GM10266 (cell line): ENCODE measurements at regions not wholly inside any gene's neighbourhood (a gene's known extent, or its start where the extent isn't known, plus 50 kb on each side); places are given as distances from the start of the nearest gene placed in this dataset.

Source experiments
- DNase-seq: peaks from one replicate; pipeline ENCODE4 v3.0.0; 2012; ENCODE audit errors: extremely low spot score
- TF ChIP-seq, protein P1 (sequence below): IDR thresholded peaks from 2 replicates; pipeline ENCODE4 v1.5.1; 2012; ENCODE audit warnings: mild to moderate bottlenecking, low read depth; ENCODE audit not compliant: control insufficient read depth, insufficient read depth; ENCODE audit errors: missing control alignments

DNA sequence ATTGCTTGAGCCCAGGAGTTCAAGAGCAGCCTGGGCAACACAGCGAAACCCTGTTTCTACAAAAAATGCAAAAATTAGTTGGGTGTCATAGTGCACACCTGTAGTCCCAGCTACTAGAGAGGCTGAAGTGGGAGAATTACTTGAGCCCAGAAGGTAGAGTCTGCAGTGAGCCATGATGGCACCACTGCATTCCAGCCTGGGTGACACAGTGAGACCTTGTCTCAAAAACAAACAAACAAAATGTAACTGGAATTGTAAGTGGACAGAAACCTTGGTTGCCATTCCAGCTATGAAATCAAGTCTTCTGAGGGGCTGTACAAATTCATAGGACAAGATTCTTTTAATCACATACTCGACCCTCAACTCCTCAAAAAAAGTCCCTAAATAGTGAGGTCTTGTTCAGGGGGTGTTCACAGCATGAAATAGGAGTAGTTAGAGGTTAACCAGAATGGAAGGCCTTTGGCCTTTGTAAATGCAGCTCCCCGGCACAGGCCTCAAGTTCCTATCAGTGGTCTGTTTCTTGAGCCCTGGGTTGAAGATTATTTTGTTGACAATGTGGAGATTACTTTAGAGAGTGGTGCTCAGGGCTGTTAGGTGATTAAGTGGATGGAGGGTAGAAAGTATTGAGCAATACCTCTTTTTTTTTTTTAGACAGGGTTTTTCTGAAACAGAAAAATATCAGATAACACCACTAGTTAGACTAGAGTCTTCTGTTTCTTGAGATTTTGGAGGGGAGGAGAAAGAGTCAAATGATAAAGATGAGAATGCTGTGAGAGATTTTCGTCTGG lies 138.7 kb upstream of the ZNF648 start:
- TF ChIP-seq, protein P1, sequence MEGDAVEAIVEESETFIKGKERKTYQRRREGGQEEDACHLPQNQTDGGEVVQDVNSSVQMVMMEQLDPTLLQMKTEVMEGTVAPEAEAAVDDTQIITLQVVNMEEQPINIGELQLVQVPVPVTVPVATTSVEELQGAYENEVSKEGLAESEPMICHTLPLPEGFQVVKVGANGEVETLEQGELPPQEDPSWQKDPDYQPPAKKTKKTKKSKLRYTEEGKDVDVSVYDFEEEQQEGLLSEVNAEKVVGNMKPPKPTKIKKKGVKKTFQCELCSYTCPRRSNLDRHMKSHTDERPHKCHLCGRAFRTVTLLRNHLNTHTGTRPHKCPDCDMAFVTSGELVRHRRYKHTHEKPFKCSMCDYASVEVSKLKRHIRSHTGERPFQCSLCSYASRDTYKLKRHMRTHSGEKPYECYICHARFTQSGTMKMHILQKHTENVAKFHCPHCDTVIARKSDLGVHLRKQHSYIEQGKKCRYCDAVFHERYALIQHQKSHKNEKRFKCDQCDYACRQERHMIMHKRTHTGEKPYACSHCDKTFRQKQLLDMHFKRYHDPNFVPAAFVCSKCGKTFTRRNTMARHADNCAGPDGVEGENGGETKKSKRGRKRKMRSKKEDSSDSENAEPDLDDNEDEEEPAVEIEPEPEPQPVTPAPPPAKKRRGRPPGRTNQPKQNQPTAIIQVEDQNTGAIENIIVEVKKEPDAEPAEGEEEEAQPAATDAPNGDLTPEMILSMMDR: no peak
- no peak for DNase-seq

DNA sequence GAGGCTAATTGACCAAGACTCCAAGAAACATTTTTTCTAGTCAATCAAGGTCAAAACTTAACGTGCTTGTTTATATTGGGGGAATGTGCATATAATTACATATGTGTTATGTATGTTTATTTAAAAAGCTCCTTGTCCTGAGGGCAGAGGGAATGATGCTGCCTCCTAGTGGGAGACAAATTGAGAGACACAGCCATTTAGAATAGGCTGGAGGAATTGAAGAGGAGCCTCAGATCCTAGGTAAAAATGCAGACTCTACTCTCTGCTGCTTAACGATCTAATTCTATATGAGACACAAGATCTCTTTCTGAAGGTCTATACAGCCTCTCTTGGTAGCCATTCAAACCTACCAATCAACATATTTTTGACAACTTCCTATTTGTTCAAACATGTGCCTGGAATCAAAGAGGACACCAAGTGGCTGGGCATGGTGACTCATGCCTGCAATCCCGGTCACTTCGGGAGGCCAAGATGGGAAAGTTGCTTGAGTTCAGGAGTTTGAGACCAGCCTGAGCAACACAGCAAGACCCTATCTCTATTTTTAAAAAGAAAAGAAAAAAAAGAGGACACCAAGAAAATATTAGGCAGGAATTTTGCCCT lies 136.6 kb upstream of the ZNF648 start:
- DNase-seq: peak; percentile 23
- TF ChIP-seq, protein P1: peak; percentile 51

DNA sequence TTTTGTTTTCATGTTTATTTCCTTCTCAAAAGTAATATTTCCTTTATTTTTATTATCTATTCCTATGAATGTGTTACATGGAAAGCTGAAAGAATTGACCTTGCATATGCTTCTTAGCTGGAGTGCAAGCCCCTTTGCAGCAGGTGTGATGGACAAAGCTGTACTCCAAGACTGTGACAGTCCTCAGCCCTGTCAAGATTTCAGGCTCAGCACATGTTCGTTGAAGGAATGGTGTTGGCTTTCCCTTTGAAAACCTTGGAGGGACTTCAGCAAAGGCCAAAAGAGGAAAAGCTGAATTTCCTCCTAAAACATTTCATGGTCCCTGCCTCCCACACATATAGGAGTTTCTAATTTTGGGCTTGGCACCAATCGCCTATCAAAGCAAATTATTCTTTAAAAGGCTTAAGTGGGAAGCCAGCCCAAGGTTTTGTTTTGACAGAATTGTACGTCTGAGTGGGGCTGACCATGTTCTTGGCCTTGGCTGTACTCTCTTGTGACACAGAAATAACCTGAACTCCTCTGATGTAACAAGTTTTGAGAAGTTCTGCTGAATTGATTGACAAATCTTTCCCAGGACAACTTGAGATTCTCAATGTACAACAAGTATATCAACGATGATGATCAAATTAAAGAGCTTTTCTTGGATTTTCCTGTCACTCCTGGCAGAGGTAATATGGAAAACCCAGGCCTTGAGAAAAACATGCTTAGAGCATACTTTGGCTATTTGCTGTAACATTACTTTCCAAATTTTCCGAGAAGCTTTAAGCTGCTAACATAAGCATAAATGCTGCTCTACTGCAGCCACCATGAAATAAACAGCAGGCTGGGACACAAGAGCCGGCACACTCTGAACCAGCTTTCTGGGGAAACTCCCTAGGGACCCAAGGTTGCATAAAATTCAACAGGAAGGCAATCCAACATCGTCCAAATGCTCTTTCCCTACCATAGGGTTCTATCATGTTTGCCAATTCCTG lies 135.7 kb upstream of the ZNF648 start:
- TF ChIP-seq, protein P1: no peak
- no peak for DNase-seq

DNA sequence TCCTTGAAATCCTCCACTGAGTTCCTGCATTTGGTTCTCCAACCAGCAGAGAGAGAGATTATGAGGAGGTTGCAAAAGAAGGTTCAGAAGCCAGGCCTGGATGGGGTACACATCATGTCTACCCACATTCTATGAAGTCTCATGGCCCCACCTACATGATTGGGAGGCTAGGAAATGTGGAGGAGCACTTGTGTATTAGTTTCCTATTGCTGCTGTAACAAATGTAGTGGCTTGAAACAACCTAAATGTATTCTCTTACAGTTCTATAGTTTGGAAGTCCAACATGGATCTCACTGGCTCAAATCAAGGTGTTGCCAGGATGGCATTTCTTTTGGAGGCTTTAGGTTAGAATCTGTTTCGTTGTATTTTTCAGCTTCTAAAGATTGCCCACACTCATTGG lies 134.2 kb upstream of the ZNF648 start:
- TF ChIP-seq, protein P1: no peak

DNA sequence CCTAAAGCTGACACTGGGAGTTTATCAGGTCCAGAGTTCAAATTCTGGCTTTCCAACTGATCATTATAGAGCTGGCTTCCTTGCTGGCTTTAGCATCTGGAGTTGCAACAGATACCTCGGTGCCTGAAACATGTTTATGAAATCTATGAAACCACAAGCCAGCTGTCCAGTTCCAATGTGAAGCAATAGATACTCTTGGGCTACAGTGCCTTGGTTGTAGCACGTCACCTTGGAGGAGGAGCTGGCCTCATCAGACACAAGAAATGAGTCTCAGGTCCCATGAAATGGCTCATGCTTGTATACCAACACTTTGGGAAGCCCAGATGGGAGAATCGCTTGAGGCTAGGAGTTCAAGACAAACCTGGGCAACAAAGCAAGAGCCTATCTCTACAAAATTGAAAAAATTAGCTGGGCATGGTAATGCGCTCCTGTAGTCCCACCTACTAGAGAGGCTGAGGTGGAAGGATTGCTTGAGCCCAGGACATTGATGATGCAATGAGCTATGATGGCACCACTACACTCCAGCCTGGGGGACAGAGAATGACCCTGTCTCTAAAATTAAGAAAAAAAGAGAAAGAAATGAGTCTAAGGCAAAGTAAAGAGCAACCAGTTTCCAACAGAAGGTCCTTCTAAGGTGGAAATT lies 132.5 kb upstream of the ZNF648 start:
- DNase-seq: no peak
- TF ChIP-seq, protein P1: no peak

More for the DNA sequence above, 134.2 kb upstream of the ZNF648 start:
- DNase-seq: no peak

DNA sequence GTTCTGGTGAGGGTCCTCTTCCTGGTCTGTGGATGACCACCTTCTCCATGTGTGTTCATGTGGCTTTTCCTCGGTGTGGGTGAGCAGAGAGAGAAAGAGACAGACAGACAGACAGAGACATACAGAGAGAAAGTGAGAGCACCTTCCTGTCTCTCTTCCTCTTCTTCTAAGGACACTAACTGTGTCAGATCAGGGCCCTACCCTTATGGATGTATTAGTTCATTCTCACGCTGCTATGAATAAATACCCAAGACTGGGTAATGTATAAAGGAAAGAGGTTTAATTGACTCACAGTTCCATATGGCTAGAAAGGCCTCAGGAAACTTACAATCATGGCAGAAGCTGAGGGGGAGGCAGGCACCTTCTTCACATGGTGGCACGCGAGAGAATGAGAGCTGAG lies 131.5 kb upstream of the ZNF648 start:
- no peak for DNase-seq
- TF ChIP-seq, protein P1: no peak
